Upper lobe of left lung (tissue), 4 donors: ENCODE measurements at regions not wholly inside any gene's neighbourhood (a gene's known extent, or its start where the extent isn't known, plus 50 kb on each side); places are given as distances from the start of the nearest gene placed in this dataset.

Experiments used
- EP300 ChIP-seq, 4 donors: sonication (generic); formaldehyde crosslinking; IDR thresholded peaks; one replicate each; pipeline ENCODE4 v1.5.1; 2017; ENCODE audit warnings: antibody characterized with exemption in 4 of 4, control low read depth in 2 of 4
- POLR2AphosphoS5 ChIP-seq, 2 donors: sonication (generic); formaldehyde crosslinking; IDR thresholded peaks; one replicate each; pipeline ENCODE4 v1.5.1; 2017; ENCODE audit warnings: antibody characterized with exemption in 2 of 2
- TF ChIP-seq, protein P1 (sequence below), 6 experiments: fragments of 450-650 bp in 4 of 6; fragments of 200-600 bp in 2 of 6; sonication (generic) in 2 of 6; IDR thresholded peaks; one replicate each; pipeline ENCODE4 v1.5.1; 2016 to 2019; ENCODE audit warnings: antibody characterized with exemption in 6 of 6

DNA sequence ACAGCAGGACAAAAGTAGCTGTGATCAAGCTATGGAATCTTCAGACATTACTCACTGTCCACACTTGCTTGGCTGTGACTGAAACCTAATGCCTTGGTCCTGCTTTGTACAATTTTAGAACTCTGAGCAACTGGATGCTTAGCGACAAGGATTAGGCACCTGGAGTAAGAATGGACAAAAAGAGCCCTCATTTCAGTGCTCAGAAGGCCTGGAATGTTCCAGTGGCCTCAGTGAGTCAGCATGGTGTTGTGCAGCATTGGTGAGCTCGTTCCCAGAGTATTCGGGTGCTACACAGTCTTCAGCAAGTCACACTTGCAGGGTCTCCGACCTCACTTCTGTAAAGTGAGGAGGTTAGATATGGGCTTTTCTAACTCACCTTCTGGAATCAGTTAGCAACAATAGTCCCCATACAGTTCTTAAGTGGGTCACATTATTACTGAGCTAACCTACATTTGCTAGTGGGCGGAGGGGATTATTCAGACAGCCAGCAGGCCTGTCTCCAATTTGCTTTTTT is 108.0 kb upstream of the MDM1 start:
- TF ChIP-seq, protein P1, sequence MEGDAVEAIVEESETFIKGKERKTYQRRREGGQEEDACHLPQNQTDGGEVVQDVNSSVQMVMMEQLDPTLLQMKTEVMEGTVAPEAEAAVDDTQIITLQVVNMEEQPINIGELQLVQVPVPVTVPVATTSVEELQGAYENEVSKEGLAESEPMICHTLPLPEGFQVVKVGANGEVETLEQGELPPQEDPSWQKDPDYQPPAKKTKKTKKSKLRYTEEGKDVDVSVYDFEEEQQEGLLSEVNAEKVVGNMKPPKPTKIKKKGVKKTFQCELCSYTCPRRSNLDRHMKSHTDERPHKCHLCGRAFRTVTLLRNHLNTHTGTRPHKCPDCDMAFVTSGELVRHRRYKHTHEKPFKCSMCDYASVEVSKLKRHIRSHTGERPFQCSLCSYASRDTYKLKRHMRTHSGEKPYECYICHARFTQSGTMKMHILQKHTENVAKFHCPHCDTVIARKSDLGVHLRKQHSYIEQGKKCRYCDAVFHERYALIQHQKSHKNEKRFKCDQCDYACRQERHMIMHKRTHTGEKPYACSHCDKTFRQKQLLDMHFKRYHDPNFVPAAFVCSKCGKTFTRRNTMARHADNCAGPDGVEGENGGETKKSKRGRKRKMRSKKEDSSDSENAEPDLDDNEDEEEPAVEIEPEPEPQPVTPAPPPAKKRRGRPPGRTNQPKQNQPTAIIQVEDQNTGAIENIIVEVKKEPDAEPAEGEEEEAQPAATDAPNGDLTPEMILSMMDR (IDR thresholded peaks at IDR 0.05), result no peak
- TF ChIP-seq EP300 (IDR thresholded peaks at IDR 0.05) (no peak), POLR2AphosphoS5 (IDR thresholded peaks at IDR 0.05) (no peak)
